ENCODE measurements at regions not wholly inside any gene's neighbourhood (a gene's known extent, or its start where the extent isn't known, plus 50 kb on each side); places are given as distances from the start of the nearest gene placed in this dataset.

DNA sequence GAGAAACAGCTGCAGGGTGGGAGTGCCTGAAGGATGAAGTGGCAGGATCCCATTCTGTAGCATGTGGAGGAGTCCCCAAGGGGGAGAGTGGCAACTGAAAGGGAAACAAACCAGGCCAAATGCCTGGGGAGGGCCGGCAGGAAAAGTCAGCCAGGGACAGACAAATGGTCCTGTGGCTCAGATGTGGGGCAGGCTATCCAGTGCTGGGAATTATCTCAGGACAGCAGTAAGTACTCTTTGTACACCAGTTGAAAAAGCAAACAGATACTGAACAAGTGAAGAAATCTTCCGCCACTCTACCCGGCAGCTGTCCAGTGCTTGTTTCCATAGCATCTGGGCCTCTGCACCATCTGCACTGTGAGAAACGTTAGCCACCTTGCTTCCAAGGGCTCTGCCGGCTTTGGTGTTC lies 408.9 kb downstream of the LRATD1 start:
- TF ChIP-seq CTCF (IDR thresholded peaks at IDR 0.05), result no peak
- H3K4me3 Mint-ChIP-seq, result no peak overlapping the region
- H3K27me3 Mint-ChIP-seq (ENCODE audit: insufficient read depth), result peaks cover 2% of the 10 kb centered on the region
- H3K4me1 Mint-ChIP-seq (ENCODE audit: low read depth), result no peaks in the 10 kb centered on the region
- H3K27ac Mint-ChIP-seq, result no peak overlapping the region
- no peaks in the 10 kb centered on the region; the same call in 1 of the 2 replicates for H3K36me3 Mint-ChIP-seq (ENCODE audit: low read depth)
- H3K9me3 Mint-ChIP-seq, result peaks cover 22% of the 10 kb centered on the region; the same call in 1 of the 2 replicates
- DNase-seq, result no peak

- Mint-ChIP-seq H3K4me1 (ENCODE audit: low read depth) (no peaks in the 10 kb centered on the region), H3K36me3 (ENCODE audit: low read depth) (no peaks in the 10 kb centered on the region; the same call in 1 of the 2 replicates), H3K4me3 (no peak overlapping the region), H3K9me3 (peaks cover 27% of the 10 kb centered on the region; the same call in 1 of the 2 replicates), H3K27me3 (ENCODE audit: insufficient read depth) (peaks cover 2% of the 10 kb centered on the region), H3K27ac (no peak overlapping the region)
- DNase-seq, result no peak
- no peak for TF ChIP-seq CTCF (IDR thresholded peaks at IDR 0.05)
These were observed 410.3 kb downstream of the LRATD1 start for GRCh38 chr2:15042801-15043217.

- Mint-ChIP-seq H3K9me3 (peaks cover 31% of the 10 kb centered on the region; the same call in 1 of the 2 replicates), H3K4me1 (ENCODE audit: low read depth) (no peaks in the 10 kb centered on the region), H3K36me3 (ENCODE audit: low read depth) (no peaks in the 10 kb centered on the region; the same call in 1 of the 2 replicates), H3K27me3 (ENCODE audit: insufficient read depth) (peaks cover 2% of the 10 kb centered on the region), H3K4me3 (no peak overlapping the region), H3K27ac (no peak overlapping the region)
- TF ChIP-seq CTCF (IDR thresholded peaks at IDR 0.05), result no peak
- DNase-seq, result no peak
These were observed 411.0 kb downstream of the LRATD1 start for GRCh38 chr2:15043336-15044058.

DNA sequence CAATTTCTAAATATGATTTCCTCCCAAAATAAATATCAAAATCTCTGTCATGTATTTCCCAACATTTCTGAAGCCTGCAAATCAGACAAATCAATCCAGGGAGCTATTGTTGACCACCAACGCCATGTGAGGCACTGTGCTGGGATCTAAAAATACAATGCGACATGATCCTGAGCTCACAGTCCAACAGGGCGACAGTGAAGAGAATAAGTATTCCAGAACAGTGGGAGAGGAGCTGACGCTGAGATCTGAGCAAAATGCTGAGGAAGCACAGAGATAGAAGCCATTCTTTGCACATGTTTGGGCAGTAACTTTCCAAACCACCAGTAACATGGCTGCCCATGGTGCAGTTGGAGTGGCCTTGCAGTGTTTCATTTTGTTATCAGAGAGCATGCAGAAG lies 412.5 kb downstream of the LRATD1 start:
- no peaks in the 10 kb centered on the region; the same call in 1 of the 2 replicates for H3K36me3 Mint-ChIP-seq (ENCODE audit: low read depth)
- no peak overlapping the region for H3K4me3 Mint-ChIP-seq

DNA sequence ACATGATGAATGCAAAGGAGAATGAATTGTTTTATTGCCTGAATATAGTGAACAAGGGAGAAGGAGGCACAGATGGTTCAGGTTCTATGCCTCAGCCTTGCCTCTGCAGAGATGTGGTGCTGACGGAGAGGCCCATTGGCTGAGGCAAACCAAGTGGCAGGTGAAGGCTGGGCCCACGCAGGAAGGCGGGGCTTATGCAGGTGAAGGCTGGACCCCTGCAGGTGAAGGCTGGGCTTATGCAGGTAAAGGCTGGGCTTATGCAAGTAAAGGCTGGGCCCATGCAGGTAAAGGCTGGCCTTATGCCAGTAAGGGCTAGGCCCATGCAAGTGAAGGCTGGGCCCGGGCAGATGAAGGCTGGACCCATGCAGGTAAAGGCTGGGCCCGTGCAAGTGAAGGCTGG lies 414.7 kb downstream of the LRATD1 start:
- H3K4me3 Mint-ChIP-seq, result no peak overlapping the region
- no peaks in the 10 kb centered on the region for H3K36me3 Mint-ChIP-seq (ENCODE audit: low read depth)
- no peaks in the 10 kb centered on the region for H3K4me1 Mint-ChIP-seq (ENCODE audit: low read depth)
- peaks cover 2% of the 10 kb centered on the region for H3K27me3 Mint-ChIP-seq (ENCODE audit: insufficient read depth)
- no peak for DNase-seq
- no peak for TF ChIP-seq CTCF (IDR thresholded peaks at IDR 0.05)
- no peak overlapping the region for H3K27ac Mint-ChIP-seq
- peaks cover 11% of the 10 kb centered on the region; the same call in 1 of the 2 replicates for H3K9me3 Mint-ChIP-seq

More for the DNA sequence above, 412.5 kb downstream of the LRATD1 start:
- Mint-ChIP-seq H3K9me3 (peaks cover 25% of the 10 kb centered on the region; the same call in 1 of the 2 replicates), H3K4me1 (ENCODE audit: low read depth) (no peaks in the 10 kb centered on the region), H3K27ac (no peak overlapping the region), H3K27me3 (ENCODE audit: insufficient read depth) (peaks cover 2% of the 10 kb centered on the region)
- no peak for TF ChIP-seq CTCF (IDR thresholded peaks at IDR 0.05)
- DNase-seq, result no peak

Data from HFFc6 (cell line).